Uterus (tissue), 3 donors: ENCODE measurements at regions not wholly inside any gene's neighbourhood (a gene's known extent, or its start where the extent isn't known, plus 50 kb on each side); places are given as distances from the start of the nearest gene placed in this dataset.
"Not testable (repeated sequence)": the region's sequence is repeated elsewhere in the genome, so short reads cannot be mapped to it uniquely, and the experiment has no call there.

Source experiments
- DNase-seq, 2 donors: peaks; one replicate each; pipeline ENCODE4 v3.0.0-alpha.2; 2019 to 2020
- H3K27ac ChIP-seq, 2 donors: fragments of 200-600 bp; sonication (generic); 1 replicate in 1 of 2; 2 replicates in 1 of 2; pipeline ENCODE4 v1.5.1; 2016 to 2018
- H3K27me3 ChIP-seq, 2 donors: fragments of 200-600 bp; sonication (generic); one replicate each; pipeline ENCODE4 v1.5.1; 2018 to 2019; ENCODE audit warnings: control low read depth in 1 of 2
- H3K36me3 ChIP-seq, 2 donors: fragments of 200-600 bp; sonication (generic); one replicate each; pipeline ENCODE4 v1.5.1; 2019; ENCODE audit warnings: control low read depth in 1 of 2
- H3K4me1 ChIP-seq, 2 donors: fragments of 200-600 bp; sonication (generic); one replicate each; pipeline ENCODE4 v1.5.1; 2018 to 2019; ENCODE audit warnings: control low read depth in 1 of 2
- H3K4me3 ChIP-seq, 2 donors: fragments of 200-600 bp; sonication (generic); 1 replicate in 1 of 2; 2 replicates in 1 of 2; pipeline ENCODE4 v1.5.1; 2018 to 2019; ENCODE audit warnings: mild to moderate bottlenecking in 1 of 2
- H3K9me3 ChIP-seq, 2 donors: fragments of 200-600 bp; sonication (generic); one replicate each; pipeline ENCODE4 v1.5.1; 2019; ENCODE audit warnings: control low read depth in 1 of 2
- POLR2A ChIP-seq, 2 donors: fragments of 450-650 bp; IDR thresholded peaks; one replicate each; pipeline ENCODE4 v1.6.1; 2016; ENCODE audit warnings: antibody characterized with exemption in 2 of 2, mild to moderate bottlenecking in 1 of 2, moderate library complexity in 1 of 2
- intact Hi-C: fragments of 100-400 bp; cut with DNase I; formaldehyde crosslinking; loops from one replicate; pipeline ENCODE4 v1.15.1; 2023; ENCODE audit warnings: low total_unique reads
- TF ChIP-seq, protein P1 (sequence below), 4 experiments: fragments of 200-600 bp in 2 of 4; fragments of 450-650 bp in 2 of 4; sonication (generic) in 2 of 4; IDR thresholded peaks; one replicate each; pipeline ENCODE4 v1.5.1; 2016 to 2019; ENCODE audit warnings: antibody characterized with exemption in 4 of 4, mild to moderate bottlenecking in 2 of 4, moderate library complexity in 1 of 4
- donor health status: DM: yes; HTN: yes; CAD: no.

DNA sequence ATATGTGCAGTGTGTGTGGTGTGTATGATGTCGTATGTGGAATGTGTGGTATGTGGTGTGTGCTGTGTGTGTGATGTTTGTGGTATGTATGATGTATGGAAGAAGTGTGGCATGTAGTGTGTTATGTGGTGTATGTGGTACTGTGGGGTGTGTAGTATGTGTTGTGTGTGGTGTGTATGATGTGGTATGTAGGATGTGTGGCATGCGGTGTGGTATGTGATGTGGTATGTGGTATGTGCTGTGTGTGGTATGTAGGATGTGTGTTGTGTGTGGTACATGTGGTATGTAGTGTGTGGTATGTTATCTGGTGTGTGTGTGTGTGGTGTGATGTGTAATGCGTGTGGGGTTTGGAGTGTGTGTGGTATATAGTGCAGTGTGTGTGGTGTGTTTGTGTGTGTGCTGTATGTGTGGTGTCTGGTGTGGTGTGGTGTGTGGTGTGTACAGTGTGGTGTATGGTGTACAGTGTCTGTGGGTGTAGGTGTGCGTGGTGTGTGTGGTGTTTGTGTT is 129.6 kb downstream of the ATP6V0E2 start:
- Histone ChIP-seq H3K27me3 (no peaks in the 10 kb centered on the region), H3K36me3 (no peaks in the 10 kb centered on the region), H3K27ac (no peak overlapping the region), H3K4me1 (no peaks in the 10 kb centered on the region), H3K4me3 (no peak overlapping the region), H3K9me3 (no peaks in the 10 kb centered on the region)
- no peak for DNase-seq
- intact Hi-C loops, result no loop called here
- TF ChIP-seq, protein P1, sequence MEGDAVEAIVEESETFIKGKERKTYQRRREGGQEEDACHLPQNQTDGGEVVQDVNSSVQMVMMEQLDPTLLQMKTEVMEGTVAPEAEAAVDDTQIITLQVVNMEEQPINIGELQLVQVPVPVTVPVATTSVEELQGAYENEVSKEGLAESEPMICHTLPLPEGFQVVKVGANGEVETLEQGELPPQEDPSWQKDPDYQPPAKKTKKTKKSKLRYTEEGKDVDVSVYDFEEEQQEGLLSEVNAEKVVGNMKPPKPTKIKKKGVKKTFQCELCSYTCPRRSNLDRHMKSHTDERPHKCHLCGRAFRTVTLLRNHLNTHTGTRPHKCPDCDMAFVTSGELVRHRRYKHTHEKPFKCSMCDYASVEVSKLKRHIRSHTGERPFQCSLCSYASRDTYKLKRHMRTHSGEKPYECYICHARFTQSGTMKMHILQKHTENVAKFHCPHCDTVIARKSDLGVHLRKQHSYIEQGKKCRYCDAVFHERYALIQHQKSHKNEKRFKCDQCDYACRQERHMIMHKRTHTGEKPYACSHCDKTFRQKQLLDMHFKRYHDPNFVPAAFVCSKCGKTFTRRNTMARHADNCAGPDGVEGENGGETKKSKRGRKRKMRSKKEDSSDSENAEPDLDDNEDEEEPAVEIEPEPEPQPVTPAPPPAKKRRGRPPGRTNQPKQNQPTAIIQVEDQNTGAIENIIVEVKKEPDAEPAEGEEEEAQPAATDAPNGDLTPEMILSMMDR (IDR thresholded peaks at IDR 0.05), result no peak
- no peak for TF ChIP-seq POLR2A (IDR thresholded peaks at IDR 0.05)

DNA sequence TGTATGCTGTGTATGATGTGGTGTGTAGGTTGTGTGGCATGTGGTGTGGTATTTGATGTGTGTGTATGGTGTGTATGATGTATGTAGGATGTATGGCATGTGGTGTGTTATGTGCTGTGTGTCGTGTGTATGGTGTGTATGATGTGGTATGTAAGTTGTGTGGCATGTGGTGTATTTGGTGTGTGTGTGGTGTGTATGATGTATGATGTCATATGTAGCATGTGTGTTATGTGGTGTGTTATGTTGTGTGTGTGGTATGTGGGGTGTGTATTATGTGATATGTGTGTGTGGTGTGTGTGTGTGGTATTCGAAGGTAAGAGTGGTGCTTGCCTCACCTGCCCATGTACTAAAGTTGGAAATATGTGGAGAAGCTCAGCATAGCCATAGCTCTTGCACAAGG is 130.2 kb downstream of the ATP6V0E2 start:
- DNase-seq, H3K36me3 ChIP-seq, H3K27me3 ChIP-seq, H3K4me3 ChIP-seq, H3K4me1 ChIP-seq, H3K9me3 ChIP-seq, intact Hi-C loops, H3K27ac ChIP-seq: not testable (repeated sequence)

DNA sequence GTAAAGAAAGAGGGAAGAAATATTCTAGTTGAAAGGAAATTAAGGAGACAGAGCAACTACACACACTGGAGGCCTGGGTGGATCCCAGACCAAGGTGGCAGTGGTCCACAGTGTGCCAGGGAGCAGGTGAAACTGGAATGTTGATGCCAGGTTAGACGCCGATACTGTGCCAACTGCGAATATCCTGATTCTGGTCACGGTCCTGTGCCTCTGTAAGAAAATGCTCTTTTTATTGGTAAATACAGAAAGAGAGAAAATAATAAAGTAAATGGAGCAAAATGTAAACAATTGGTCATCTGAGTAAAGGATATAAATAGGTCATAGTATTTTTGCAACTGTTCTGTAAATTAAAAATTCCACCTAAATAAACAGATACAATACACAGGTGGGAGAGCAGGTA is 131.1 kb downstream of the ATP6V0E2 start:
- H3K27ac ChIP-seq, intact Hi-C loops, H3K27me3 ChIP-seq, H3K4me3 ChIP-seq, H3K36me3 ChIP-seq, H3K4me1 ChIP-seq, DNase-seq, H3K9me3 ChIP-seq: not testable (repeated sequence)

DNA sequence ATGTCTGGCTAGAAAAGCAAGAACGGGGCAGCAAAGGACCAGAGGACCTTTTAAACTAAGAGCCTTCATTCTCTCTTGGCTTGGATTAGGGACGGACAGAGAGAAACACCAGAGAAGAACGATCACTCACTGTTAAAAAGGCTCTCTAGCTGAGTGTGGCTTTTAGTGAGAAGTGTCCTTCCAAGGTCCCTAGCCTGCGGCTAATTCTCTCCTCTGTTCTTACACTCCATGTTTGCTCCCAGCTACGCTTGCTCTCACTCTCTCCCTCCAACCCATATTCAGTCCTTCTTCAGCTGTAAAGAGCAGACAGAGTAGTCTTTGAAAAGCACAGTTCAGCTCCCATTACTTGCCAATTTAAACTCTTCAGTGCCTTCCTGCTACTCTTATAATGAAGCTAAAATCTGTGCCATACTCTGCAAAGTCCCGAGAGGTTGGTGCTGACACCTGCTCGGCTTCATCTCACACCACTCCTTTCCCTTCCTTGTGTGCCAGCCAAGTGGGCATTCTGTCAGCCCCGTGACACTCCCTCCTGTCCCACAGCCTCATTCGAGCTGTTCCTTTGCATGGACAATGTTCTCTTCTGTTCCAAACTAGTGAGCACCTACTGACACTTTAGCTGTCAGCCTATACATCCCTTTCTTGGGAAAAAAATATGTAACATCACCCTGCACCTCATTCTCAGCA is 136.0 kb downstream of the ATP6V0E2 start:
- H3K4me3 ChIP-seq, H3K27me3 ChIP-seq, DNase-seq, H3K27ac ChIP-seq, H3K9me3 ChIP-seq, H3K36me3 ChIP-seq, intact Hi-C loops, H3K4me1 ChIP-seq: not testable (repeated sequence)

DNA sequence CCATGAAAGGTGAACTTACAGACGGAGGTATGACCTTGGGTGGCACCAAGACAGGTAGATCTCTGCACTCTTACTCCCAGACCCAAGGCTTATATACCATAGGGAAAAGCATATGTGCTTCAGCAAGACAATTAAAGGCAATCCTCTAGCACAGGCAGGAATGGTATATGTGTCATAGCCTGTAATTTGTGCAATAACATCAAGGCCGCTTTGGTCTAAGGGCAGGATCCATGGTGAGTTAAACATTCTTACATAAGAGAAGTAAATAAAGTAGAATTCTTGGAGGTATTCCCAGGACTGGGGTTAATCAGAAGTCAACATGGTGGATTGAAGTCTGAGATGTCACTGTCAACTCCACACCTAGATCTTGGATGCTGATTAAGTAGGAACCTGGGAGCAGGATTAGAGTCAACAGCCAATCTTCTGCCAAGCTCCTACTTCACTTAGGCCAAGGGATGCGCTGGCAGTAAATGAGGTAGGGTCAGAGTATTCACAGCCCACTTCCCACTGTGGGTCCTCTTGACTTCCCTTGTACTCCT is 143.0 kb downstream of the ATP6V0E2 start:
- intact Hi-C loops, H3K27ac ChIP-seq, H3K9me3 ChIP-seq, DNase-seq, H3K4me3 ChIP-seq, H3K36me3 ChIP-seq, H3K4me1 ChIP-seq, H3K27me3 ChIP-seq: not testable (repeated sequence)

DNA sequence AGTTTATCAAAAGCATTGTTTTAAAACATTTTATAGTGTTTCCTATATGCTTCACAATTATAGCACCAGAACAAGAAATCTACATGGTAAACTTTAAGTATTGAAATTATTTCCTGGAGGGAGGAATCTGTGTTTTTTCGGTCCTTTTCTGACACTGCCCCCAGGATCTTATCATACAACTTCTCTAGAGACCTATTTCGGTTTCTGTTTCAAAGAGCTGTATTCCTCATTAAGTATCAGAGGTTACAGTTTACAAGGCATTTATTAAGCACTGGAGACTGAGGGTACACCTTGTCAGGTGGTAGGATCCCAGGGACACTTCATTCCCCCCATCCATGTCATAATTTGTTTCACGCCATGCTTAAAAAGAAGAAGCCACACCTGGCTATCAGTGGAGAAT is 146.4 kb downstream of the ATP6V0E2 start:
- H3K4me3 ChIP-seq, DNase-seq, H3K4me1 ChIP-seq, H3K9me3 ChIP-seq, H3K36me3 ChIP-seq, H3K27me3 ChIP-seq, intact Hi-C loops, H3K27ac ChIP-seq: not testable (repeated sequence)

DNA sequence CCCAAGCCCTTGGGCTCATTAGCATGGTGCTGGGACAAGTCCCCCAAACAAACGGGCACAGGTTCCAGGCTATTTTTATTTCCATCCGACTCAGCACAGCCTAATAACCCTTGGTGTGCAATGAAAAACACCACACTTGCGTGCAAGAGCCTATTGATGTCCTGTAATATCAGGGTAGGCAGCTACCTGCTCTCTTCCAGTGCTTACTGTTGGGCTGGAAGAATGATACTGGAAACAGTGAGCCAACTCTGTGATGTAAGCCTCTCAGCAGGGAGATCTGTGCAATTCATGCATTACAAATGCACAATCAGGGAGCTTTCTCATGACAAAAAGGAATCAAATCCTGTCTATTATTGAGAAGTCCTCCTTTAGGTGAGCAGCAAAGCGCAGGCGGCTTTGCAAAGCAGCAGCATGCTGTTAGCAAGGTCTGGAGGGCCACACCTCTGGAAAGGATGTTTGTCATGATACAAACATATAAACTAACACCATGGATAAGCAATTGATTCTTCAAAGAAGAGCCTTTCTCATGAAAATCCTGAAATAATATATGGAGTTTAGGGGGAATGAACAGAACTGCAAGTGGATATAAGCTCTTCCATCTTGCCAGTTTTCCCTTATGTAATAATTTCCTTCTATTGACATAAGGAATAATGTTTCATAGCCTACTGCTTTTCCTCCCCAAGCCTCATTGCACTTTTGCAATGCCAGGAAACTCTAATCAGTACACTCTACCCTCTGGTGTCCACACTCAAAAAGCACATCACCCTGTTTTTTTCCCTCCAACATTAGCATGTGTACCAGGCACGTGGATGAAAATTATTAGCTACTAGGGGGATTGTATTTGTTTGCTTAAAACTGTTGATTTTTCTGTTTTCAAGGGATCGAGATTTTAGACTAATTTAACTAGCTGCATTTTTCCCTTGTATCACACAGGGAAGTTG is 151.1 kb downstream of the ATP6V0E2 start:
- H3K4me3 ChIP-seq, H3K27me3 ChIP-seq, H3K4me1 ChIP-seq, DNase-seq, H3K36me3 ChIP-seq, intact Hi-C loops, H3K9me3 ChIP-seq, H3K27ac ChIP-seq: not testable (repeated sequence)

DNA sequence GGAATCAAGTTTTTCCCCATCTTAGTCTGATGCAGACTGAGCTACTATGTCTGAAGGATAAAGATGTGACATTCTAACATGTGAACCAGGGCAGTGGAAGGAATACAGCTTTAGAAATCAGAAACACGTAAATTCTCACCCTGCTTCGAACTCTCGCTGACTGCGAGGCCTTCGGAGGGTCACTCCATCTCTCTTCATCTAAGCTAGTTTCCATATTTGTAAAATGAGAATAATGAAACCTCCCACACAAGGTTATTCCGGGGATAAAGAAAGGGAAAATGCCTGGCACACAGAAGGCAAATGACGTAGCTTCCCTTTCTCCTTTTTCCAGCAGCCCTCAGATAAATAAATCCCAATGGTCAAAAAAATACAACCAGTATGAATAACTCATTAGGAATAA is 152.0 kb downstream of the ATP6V0E2 start:
- DNase-seq, H3K9me3 ChIP-seq, H3K36me3 ChIP-seq, H3K27me3 ChIP-seq, H3K4me1 ChIP-seq, H3K4me3 ChIP-seq, intact Hi-C loops, H3K27ac ChIP-seq: not testable (repeated sequence)

DNA sequence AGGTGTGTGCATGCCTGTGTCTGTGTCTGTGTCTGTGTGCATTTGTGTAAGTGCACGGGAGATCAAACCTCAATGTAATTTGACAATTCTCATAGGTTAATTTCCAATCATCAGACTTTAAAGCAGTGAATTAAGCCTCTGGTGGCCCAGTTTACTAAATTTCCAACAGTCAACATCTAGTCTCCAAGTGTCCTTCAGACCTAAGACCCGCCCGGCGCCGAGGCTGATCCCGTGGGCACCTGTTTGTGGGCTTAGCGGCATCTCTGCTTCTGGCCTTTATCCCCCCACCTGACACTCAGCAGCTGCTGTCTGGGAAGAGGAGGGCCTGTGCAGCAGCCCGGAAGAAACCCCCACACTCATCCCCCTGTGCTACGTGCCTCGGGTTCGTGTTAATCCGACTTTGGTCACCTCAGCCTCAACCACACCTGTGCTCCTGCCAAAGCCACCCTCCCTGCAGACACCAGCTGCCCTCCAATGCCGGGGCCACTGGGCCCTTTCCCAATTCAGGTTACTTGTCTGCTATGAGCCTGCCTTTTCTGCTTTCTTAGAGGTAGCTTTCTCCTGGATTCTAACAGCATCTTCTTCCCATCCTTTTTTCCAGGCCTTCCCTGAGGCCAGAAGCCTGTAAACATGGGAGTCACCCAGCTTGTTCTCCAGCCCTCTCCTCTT is 154.7 kb downstream of the ATP6V0E2 start:
- not testable (repeated sequence) for H3K27me3 ChIP-seq, DNase-seq

DNA sequence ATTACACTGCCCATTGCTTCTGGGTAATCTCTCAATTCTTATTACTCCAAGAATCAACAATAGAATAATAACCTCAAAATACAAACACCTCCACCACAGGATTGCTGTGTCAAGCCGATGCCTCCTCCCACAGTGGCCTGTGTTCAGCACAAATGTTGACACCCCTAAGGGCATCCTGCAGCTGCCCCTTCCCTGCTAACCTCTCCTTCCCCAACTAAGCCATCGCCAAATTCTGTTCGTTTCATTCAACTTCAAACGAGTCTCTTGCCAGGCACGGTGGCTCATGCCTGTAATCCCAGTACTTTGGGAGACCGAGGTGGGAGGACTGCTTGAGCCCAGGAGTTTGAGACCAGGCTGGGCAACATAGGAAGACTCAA is 155.2 kb downstream of the ATP6V0E2 start:
- H3K9me3 ChIP-seq, H3K36me3 ChIP-seq, DNase-seq, H3K4me3 ChIP-seq, intact Hi-C loops, H3K27ac ChIP-seq, H3K27me3 ChIP-seq, H3K4me1 ChIP-seq: not testable (repeated sequence)

More for the DNA sequence above, 154.7 kb downstream of the ATP6V0E2 start:
- H3K36me3 ChIP-seq, H3K9me3 ChIP-seq, H3K27ac ChIP-seq, H3K4me1 ChIP-seq, H3K4me3 ChIP-seq, intact Hi-C loops: not testable (repeated sequence)

DNA sequence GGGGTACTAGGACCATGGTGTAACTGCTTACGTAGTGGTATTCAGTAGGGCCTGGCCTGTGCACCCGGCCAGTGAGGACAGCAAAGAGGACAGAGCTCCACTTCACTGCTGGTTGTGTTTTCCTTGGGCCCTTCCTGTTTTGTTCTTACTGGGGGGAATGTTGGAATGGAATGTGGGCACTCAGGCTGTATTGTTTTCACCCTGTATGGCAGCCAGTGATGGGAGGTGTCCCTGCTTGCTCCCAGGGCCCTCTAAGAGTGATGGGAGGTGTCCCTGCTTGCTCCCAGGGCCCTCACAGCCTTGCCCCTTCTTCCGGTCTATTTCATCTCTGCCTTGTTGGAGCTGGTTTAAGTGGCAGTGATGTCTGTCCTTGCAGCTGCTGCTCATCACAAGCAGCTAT is 158.0 kb downstream of the ATP6V0E2 start:
- H3K4me1 ChIP-seq, H3K27me3 ChIP-seq, H3K9me3 ChIP-seq, H3K4me3 ChIP-seq, intact Hi-C loops, H3K36me3 ChIP-seq, H3K27ac ChIP-seq, DNase-seq: not testable (repeated sequence)

DNA sequence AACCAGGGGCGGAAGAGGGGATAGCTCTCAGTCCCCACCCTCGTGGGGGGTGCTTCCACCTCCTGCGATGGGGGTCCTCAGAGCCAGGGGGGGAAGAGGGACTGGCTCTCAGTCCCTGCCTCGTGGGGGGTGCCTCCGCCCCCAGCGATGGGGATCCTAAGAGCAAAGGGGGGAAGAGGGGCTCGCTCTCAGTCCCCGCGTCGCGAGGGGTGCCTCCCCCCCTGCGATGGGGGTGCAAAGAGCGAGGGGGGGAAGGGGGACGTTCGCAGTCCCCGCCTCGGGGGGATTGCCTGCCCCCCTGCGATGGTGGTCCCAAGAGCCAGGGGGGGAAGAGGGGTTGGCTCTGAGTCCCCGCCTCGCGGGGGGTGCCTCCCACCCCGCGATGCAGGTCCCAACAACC is 159.9 kb downstream of the ATP6V0E2 start:
- not testable (repeated sequence) for DNase-seq

More for the DNA sequence above, 159.9 kb downstream of the ATP6V0E2 start:
- H3K27ac ChIP-seq, H3K4me1 ChIP-seq, H3K36me3 ChIP-seq, H3K4me3 ChIP-seq, H3K27me3 ChIP-seq, H3K9me3 ChIP-seq, intact Hi-C loops: not testable (repeated sequence)
